HEK293 (cell line): ENCODE measurements at regions not wholly inside any gene's neighbourhood (a gene's known extent, or its start where the extent isn't known, plus 50 kb on each side); places are given as distances from the start of the nearest gene placed in this dataset.

Experiments used
- CTCF ChIP-seq: fragments of 450-650 bp; formaldehyde crosslinking; IDR thresholded peaks from 2 replicates; pipeline ENCODE4 v1.5.1; 2016; ENCODE audit warnings: missing biosample characterization, missing genetic modification characterization
- PRDM4 ChIP-seq: fragments of 450-650 bp; formaldehyde crosslinking; IDR thresholded peaks from 2 replicates; pipeline ENCODE4 v1.5.1; 2017; ENCODE audit warnings: missing biosample characterization, missing genetic modification characterization
- ZBTB7A ChIP-seq: fragments of 450-650 bp; formaldehyde crosslinking; IDR thresholded peaks from 2 replicates; pipeline ENCODE4 v1.5.1; 2016; ENCODE audit warnings: low read depth, missing biosample characterization, missing genetic modification characterization
- ZFP37 ChIP-seq: fragments of 450-650 bp; formaldehyde crosslinking; IDR thresholded peaks from 2 replicates; pipeline ENCODE4 v1.5.1; 2016; ENCODE audit warnings: missing biosample characterization, missing genetic modification characterization
- ZNF707 ChIP-seq: fragments of 450-650 bp; formaldehyde crosslinking; IDR thresholded peaks from 2 replicates; pipeline ENCODE4 v1.5.1; 2016; ENCODE audit warnings: missing biosample characterization, missing genetic modification characterization

- no peak for TF ChIP-seq ZNF707 (tag by site-specific recombination)
- TF ChIP-seq ZFP37 (tag by site-specific recombination) = no peak
- TF ChIP-seq CTCF (tag by site-specific recombination) = no peak
- TF ChIP-seq ZBTB7A (tag by site-specific recombination) = no peak
- TF ChIP-seq PRDM4 (tag by site-specific recombination) = no peak
Observed at GRCh38 chr17:70795620-70796019, 626.3 kb downstream of the KCNJ2 start.
